GM23338 (cell line): ENCODE measurements at regions not wholly inside any gene's neighbourhood (a gene's known extent, or its start where the extent isn't known, plus 50 kb on each side); places are given as distances from the start of the nearest gene placed in this dataset.

Experiments
- ATAC-seq: fragments of 200-7000 bp; cut with Tn5 transposase; 3 replicates; pipeline ENCODE4 v1.9.1; 2020
- DNase-seq: peaks from one replicate; pipeline ENCODE4 v3.0.0-alpha.2; 2015; ENCODE audit warnings: low spot score
- H2AFZ ChIP-seq: fragments of 200-600 bp; sonication (generic); 2 replicates; pipeline ENCODE4 v1.8.0; 2016; ENCODE audit warnings: antibody characterized with exemption, mild to moderate bottlenecking, moderate library complexity
- H3F3A ChIP-seq: fragments of 200-600 bp; sonication (generic); replicated peaks from 2 replicates; pipeline ENCODE4 v1.8.0; 2017; ENCODE audit warnings: antibody characterized with exemption, mixed run types, low read depth
- H3K27ac ChIP-seq: fragments of 200-600 bp; sonication (generic); 2 replicates; pipeline ENCODE4 v1.6.1; 2016; ENCODE audit warnings: low read depth
- H3K27me3 ChIP-seq: fragments of 200-600 bp; sonication (generic); 2 replicates; pipeline ENCODE4 v1.8.0; 2016; ENCODE audit warnings: mild to moderate bottlenecking, mixed run types, moderate library complexity; ENCODE audit not compliant: insufficient read depth
- H3K36me3 ChIP-seq: fragments of 200-600 bp; sonication (generic); 2 replicates; pipeline ENCODE4 v1.8.0; 2016; ENCODE audit warnings: mild to moderate bottlenecking; ENCODE audit not compliant: insufficient read depth
- H3K4me1 ChIP-seq: fragments of 200-600 bp; sonication (generic); 2 replicates; pipeline ENCODE4 v1.8.0; 2016; ENCODE audit warnings: mild to moderate bottlenecking, moderate library complexity; ENCODE audit not compliant: insufficient read depth
- H3K4me2 ChIP-seq: fragments of 200-600 bp; sonication (generic); 2 replicates; pipeline ENCODE4 v1.7.1; 2017; ENCODE audit warnings: mixed run types
- H3K4me3 ChIP-seq: fragments of 200-600 bp; sonication (generic); 2 replicates; pipeline ENCODE4 v1.6.1; 2016; ENCODE audit warnings: mixed run types
- H3K79me2 ChIP-seq: fragments of 200-600 bp; sonication (generic); replicated peaks from 2 replicates; pipeline ENCODE4 v1.8.0; 2017; ENCODE audit warnings: mild to moderate bottlenecking; ENCODE audit not compliant: insufficient read depth
- H3K9me2 ChIP-seq: fragments of 200-600 bp; sonication (generic); 2 replicates; pipeline ENCODE4 v1.8.0; 2017; ENCODE audit not compliant: insufficient read depth
- H4K20me1 ChIP-seq: fragments of 200-600 bp; sonication (generic); replicated peaks from 2 replicates; pipeline ENCODE4 v1.8.0; 2017; ENCODE audit warnings: mild to moderate bottlenecking; ENCODE audit not compliant: insufficient read depth
- H3K27ac Mint-ChIP-seq: 2 replicates; pipeline ENCODE4 v1.8.0; 2020; ENCODE audit warnings: inconsistent platforms, mild to moderate bottlenecking, moderate library complexity, mixed read lengths
- H3K27me3 Mint-ChIP-seq: 3 replicates; pipeline ENCODE4 v1.8.0; 2022; ENCODE audit warnings: low read depth, mild to moderate bottlenecking, moderate library complexity, mixed read lengths, inconsistent platforms; ENCODE audit not compliant: insufficient read depth, poor library complexity
- H3K36me3 Mint-ChIP-seq: 3 replicates; pipeline ENCODE4 v1.8.0; 2021; ENCODE audit warnings: low read depth, mild to moderate bottlenecking, inconsistent platforms, moderate library complexity, mixed read lengths
- H3K4me1 Mint-ChIP-seq: 3 replicates; pipeline ENCODE4 v1.8.0; 2020; ENCODE audit warnings: mild to moderate bottlenecking, inconsistent platforms, mixed read lengths
- H3K4me3 Mint-ChIP-seq: 3 replicates; pipeline ENCODE4 v1.8.0; 2021; ENCODE audit warnings: moderate library complexity, mild to moderate bottlenecking, inconsistent platforms, mixed read lengths
- H3K9me3 Mint-ChIP-seq: 3 replicates; pipeline ENCODE4 v1.8.0; 2020; ENCODE audit warnings: moderate library complexity, mild to moderate bottlenecking, inconsistent platforms, mixed read lengths
- CREB1 ChIP-seq: fragments of 250-450 bp; sonication (Bioruptor Pico); IDR thresholded peaks from 2 replicates; pipeline ENCODE4 v1.5.0; 2020; ENCODE audit warnings: low read depth, mild to moderate bottlenecking, moderate library complexity
- EZH2phosphoT487 ChIP-seq: fragments of 200-600 bp; sonication (generic); IDR thresholded peaks from one replicate; pipeline ENCODE4 v1.8.1; 2018; ENCODE audit warnings: antibody characterized with exemption; ENCODE audit not compliant: unreplicated experiment
- JUNB ChIP-seq: IDR thresholded peaks from one replicate; pipeline ENCODE4 v1.6.1; 2016; ENCODE audit warnings: antibody characterized with exemption; ENCODE audit not compliant: unreplicated experiment
- NANOG ChIP-seq: IDR thresholded peaks from 2 replicates; pipeline ENCODE4 v1.6.1; 2016; ENCODE audit warnings: antibody characterized with exemption, borderline replicate concordance
- STAT1 ChIP-seq: IDR thresholded peaks from one replicate; pipeline ENCODE4 v1.6.1; 2016; ENCODE audit warnings: antibody characterized with exemption; ENCODE audit not compliant: unreplicated experiment
- ZNF114 ChIP-seq: fragments of 250-450 bp; sonication (Bioruptor Pico); IDR thresholded peaks from 2 replicates; pipeline ENCODE4 v1.5.0; 2020; ENCODE audit warnings: mild to moderate bottlenecking, moderate library complexity
- ZNF331 ChIP-seq: fragments of 250-450 bp; sonication (Bioruptor Pico); IDR thresholded peaks from 2 replicates; pipeline ENCODE4 v1.5.0; 2020; ENCODE audit warnings: low read depth, mild to moderate bottlenecking, moderate library complexity
- TF ChIP-seq, protein P1 (sequence below): IDR thresholded peaks from one replicate; pipeline ENCODE4 v1.6.1; 2018; ENCODE audit warnings: antibody characterized with exemption; ENCODE audit not compliant: unreplicated experiment
- TF ChIP-seq, protein P2 (sequence below): fragments of 250-450 bp; sonication (Bioruptor Pico); IDR thresholded peaks from 2 replicates; pipeline ENCODE4 v1.5.0; 2020; ENCODE audit warnings: mild to moderate bottlenecking, moderate library complexity
- TF ChIP-seq, protein P3 (sequence below), 2 experiments: fragments of 200-600 bp in 1 of 2; sonication (generic) in 1 of 2; conservative IDR thresholded peaks; 2 replicates each; pipeline versions ENCODE4 v1.5.1 to v1.6.1; 2016 to 2017; ENCODE audit warnings: antibody characterized with exemption in 2 of 2, low read depth in 2 of 2, mild to moderate bottlenecking in 2 of 2, moderate library complexity in 1 of 2
- TF ChIP-seq, protein P4 (sequence below): IDR thresholded peaks from 2 replicates; pipeline ENCODE4 v1.6.1; 2016; ENCODE audit warnings: antibody characterized with exemption

DNA sequence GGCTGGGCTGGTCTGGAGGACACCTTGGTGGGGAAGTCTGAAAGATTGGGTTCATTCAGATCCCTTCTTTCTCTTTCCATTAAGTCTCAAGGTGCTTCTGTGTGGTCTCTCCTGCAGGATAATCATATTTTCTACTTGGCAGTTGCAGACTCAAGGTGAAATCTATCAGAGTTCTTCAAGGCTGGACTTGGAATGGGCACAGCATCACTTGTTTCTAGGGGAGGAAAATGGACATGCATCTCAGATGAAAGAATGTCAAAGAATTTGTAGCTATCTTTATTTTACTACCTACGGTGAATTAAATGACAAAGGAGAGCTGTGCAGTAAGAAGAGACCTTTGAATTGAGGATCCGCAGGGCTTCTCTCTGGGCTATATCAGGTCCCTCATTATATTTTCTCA is 69.8 kb upstream of the PAPPA start:
- no peaks in the 10 kb centered on the region for H3K9me3 Mint-ChIP-seq
- H3K9me2 ChIP-seq = no peaks in the 10 kb centered on the region
- ATAC-seq (no peak), DNase-seq (no peak)
- no peak overlapping the region for H3K4me2 ChIP-seq
- H2AFZ ChIP-seq = no peak overlapping the region
- H3F3A ChIP-seq = no peaks in the 10 kb centered on the region
- H3K4me3 ChIP-seq = no peak overlapping the region
- H3K27ac ChIP-seq = no peak overlapping the region
- peaks cover 4% of the 10 kb centered on the region; the same call in 2 of the 3 replicates for H3K4me1 Mint-ChIP-seq
- no peaks in the 10 kb centered on the region for H3K79me2 ChIP-seq
- TF ChIP-seq ZNF331 (no peak), EZH2phosphoT487 (no peak), JUNB (no peak), STAT1 (no peak), NANOG (no peak), ZNF114 (CRISPR knock-in tag) (no peak), CREB1 (no peak)
- TF ChIP-seq, protein P1, sequence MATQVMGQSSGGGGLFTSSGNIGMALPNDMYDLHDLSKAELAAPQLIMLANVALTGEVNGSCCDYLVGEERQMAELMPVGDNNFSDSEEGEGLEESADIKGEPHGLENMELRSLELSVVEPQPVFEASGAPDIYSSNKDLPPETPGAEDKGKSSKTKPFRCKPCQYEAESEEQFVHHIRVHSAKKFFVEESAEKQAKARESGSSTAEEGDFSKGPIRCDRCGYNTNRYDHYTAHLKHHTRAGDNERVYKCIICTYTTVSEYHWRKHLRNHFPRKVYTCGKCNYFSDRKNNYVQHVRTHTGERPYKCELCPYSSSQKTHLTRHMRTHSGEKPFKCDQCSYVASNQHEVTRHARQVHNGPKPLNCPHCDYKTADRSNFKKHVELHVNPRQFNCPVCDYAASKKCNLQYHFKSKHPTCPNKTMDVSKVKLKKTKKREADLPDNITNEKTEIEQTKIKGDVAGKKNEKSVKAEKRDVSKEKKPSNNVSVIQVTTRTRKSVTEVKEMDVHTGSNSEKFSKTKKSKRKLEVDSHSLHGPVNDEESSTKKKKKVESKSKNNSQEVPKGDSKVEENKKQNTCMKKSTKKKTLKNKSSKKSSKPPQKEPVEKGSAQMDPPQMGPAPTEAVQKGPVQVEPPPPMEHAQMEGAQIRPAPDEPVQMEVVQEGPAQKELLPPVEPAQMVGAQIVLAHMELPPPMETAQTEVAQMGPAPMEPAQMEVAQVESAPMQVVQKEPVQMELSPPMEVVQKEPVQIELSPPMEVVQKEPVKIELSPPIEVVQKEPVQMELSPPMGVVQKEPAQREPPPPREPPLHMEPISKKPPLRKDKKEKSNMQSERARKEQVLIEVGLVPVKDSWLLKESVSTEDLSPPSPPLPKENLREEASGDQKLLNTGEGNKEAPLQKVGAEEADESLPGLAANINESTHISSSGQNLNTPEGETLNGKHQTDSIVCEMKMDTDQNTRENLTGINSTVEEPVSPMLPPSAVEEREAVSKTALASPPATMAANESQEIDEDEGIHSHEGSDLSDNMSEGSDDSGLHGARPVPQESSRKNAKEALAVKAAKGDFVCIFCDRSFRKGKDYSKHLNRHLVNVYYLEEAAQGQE = no peak
- TF ChIP-seq, protein P2, sequence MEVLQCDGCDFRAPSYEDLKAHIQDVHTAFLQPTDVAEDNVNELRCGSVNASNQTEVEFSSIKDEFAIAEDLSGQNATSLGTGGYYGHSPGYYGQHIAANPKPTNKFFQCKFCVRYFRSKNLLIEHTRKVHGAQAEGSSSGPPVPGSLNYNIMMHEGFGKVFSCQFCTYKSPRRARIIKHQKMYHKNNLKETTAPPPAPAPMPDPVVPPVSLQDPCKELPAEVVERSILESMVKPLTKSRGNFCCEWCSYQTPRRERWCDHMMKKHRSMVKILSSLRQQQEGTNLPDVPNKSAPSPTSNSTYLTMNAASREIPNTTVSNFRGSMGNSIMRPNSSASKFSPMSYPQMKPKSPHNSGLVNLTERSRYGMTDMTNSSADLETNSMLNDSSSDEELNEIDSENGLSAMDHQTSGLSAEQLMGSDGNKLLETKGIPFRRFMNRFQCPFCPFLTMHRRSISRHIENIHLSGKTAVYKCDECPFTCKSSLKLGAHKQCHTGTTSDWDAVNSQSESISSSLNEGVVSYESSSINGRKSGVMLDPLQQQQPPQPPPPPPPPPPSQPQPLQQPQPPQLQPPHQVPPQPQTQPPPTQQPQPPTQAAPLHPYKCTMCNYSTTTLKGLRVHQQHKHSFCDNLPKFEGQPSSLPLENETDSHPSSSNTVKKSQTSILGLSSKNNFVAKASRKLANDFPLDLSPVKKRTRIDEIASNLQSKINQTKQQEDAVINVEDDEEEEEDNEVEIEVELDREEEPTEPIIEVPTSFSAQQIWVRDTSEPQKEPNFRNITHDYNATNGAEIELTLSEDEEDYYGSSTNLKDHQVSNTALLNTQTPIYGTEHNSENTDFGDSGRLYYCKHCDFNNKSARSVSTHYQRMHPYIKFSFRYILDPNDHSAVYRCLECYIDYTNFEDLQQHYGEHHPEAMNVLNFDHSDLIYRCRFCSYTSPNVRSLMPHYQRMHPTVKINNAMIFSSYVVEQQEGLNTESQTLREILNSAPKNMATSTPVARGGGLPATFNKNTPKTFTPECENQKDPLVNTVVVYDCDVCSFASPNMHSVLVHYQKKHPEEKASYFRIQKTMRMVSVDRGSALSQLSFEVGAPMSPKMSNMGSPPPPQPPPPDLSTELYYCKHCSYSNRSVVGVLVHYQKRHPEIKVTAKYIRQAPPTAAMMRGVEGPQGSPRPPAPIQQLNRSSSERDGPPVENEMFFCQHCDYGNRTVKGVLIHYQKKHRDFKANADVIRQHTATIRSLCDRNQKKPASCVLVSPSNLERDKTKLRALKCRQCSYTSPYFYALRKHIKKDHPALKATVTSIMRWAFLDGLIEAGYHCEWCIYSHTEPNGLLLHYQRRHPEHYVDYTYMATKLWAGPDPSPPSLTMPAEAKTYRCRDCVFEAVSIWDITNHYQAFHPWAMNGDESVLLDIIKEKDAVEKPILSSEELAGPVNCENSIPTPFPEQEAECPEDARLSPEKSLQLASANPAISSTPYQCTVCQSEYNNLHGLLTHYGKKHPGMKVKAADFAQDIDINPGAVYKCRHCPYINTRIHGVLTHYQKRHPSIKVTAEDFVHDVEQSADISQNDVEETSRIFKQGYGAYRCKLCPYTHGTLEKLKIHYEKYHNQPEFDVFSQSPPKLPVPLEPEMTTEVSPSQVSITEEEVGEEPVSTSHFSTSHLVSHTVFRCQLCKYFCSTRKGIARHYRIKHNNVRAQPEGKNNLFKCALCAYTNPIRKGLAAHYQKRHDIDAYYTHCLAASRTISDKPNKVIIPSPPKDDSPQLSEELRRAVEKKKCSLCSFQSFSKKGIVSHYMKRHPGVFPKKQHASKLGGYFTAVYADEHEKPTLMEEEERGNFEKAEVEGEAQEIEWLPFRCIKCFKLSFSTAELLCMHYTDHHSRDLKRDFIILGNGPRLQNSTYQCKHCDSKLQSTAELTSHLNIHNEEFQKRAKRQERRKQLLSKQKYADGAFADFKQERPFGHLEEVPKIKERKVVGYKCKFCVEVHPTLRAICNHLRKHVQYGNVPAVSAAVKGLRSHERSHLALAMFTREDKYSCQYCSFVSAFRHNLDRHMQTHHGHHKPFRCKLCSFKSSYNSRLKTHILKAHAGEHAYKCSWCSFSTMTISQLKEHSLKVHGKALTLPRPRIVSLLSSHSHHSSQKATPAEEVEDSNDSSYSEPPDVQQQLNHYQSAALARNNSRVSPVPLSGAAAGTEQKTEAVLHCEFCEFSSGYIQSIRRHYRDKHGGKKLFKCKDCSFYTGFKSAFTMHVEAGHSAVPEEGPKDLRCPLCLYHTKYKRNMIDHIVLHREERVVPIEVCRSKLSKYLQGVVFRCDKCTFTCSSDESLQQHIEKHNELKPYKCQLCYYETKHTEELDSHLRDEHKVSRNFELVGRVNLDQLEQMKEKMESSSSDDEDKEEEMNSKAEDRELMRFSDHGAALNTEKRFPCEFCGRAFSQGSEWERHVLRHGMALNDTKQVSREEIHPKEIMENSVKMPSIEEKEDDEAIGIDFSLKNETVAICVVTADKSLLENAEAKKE (CRISPR knock-in tag) = no peak
- TF ChIP-seq, protein P3, sequence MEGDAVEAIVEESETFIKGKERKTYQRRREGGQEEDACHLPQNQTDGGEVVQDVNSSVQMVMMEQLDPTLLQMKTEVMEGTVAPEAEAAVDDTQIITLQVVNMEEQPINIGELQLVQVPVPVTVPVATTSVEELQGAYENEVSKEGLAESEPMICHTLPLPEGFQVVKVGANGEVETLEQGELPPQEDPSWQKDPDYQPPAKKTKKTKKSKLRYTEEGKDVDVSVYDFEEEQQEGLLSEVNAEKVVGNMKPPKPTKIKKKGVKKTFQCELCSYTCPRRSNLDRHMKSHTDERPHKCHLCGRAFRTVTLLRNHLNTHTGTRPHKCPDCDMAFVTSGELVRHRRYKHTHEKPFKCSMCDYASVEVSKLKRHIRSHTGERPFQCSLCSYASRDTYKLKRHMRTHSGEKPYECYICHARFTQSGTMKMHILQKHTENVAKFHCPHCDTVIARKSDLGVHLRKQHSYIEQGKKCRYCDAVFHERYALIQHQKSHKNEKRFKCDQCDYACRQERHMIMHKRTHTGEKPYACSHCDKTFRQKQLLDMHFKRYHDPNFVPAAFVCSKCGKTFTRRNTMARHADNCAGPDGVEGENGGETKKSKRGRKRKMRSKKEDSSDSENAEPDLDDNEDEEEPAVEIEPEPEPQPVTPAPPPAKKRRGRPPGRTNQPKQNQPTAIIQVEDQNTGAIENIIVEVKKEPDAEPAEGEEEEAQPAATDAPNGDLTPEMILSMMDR (conservative IDR thresholded peaks at IDR 0.05; ENCODE audit: low read depth in 2 of 2) = no peak
- TF ChIP-seq, protein P4, sequence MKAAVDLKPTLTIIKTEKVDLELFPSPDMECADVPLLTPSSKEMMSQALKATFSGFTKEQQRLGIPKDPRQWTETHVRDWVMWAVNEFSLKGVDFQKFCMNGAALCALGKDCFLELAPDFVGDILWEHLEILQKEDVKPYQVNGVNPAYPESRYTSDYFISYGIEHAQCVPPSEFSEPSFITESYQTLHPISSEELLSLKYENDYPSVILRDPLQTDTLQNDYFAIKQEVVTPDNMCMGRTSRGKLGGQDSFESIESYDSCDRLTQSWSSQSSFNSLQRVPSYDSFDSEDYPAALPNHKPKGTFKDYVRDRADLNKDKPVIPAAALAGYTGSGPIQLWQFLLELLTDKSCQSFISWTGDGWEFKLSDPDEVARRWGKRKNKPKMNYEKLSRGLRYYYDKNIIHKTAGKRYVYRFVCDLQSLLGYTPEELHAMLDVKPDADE = no peak
- no peaks in the 10 kb centered on the region for H3K27me3 Mint-ChIP-seq
- no peak overlapping the region for H3K27ac Mint-ChIP-seq
- 0 out of 2 replicates have a peak, but pooled peaks cover 5% of the 10 kb centered on the region for H3K4me1 ChIP-seq
- H4K20me1 ChIP-seq = no peaks in the 10 kb centered on the region
- no peak overlapping the region for H3K4me3 Mint-ChIP-seq
- H3K36me3 Mint-ChIP-seq = no peaks in the 10 kb centered on the region
- H3K27me3 ChIP-seq = no peaks in the 10 kb centered on the region
- no peaks in the 10 kb centered on the region; the same call in 1 of the 2 replicates for H3K36me3 ChIP-seq
